GM18858 (cell line): ENCODE measurements at regions not wholly inside any gene's neighbourhood (a gene's known extent, or its start where the extent isn't known, plus 50 kb on each side); places are given as distances from the start of the nearest gene placed in this dataset.
"Not testable (repeated sequence)": the region's sequence is repeated elsewhere in the genome, so short reads cannot be mapped to it uniquely, and the experiment has no call there.

ENCODE experiments used
- ATAC-seq: cut with Tn5 transposase; IDR thresholded peaks from one replicate; pipeline ENCODE4 v1.9.1; 2021; ENCODE audit not compliant: unreplicated experiment

DNA sequence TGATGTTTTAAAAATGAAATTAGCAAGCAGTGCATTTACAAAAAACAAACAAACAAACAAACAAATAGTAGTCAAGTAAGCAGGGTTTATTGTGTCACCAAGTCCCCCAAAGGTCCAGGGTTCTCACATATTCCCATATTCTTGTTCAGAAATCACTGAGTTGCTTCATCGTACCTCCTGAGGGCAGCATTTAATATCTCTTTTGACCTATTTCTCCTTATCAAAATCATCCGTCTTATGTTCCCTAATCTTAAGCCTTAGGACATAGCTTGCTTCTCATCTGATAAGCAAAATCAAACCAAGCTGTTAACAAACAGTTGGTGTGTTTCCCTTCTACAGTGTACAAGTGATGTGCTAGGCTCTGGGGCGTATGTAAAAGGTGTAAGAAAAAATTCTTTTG is 109.5 kb upstream of the MAN2A1 start:
- ATAC-seq: no peak

- no peak for ATAC-seq
These were observed 114.2 kb upstream of the MAN2A1 start for GRCh38 chr5:109575506-109575905.

DNA sequence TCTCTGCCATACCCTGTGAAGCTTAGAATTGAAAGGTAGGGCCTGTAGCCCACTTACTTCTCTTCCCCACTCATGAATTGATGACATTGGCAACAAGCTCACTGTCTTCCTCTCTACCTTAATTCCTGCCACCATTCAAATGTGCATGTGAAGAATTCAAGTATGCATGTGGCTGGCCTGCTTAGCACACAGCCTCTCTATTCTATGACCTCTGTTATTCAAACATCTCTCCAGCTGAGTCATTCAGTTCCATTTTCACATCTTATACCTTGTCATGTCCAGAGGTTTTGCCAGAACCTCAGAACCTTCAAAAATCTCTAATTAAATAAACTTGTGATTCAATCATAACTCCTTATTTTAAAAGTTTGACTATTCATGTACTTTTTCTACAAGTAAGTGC is 114.7 kb upstream of the MAN2A1 start:
- ATAC-seq: no peak

- ATAC-seq: no peak
These were observed 116.0 kb upstream of the MAN2A1 start for GRCh38 chr5:109573766-109574165.

- ATAC-seq: no peak
These were observed 116.5 kb upstream of the MAN2A1 start for GRCh38 chr5:109573256-109573655.

DNA sequence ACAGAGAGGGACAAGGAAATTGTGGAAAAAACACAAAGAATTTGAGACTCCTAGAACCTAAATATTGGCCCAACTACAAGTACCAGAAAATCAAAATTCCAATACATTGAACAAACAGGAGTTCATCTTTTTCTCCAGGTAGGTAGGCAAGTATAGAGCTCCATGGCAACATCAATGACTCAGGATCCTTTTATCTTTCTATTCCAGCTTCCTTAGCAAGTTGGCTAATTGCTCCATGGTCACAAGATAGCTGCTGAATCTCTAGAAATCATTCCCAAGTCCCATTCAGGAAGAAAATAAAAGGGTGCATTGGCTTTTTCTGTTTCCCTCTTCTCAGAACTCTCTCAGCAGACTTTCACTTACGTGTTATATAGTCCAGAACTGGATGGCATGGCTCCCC is 117.9 kb upstream of the MAN2A1 start:
- ATAC-seq: no peak

DNA sequence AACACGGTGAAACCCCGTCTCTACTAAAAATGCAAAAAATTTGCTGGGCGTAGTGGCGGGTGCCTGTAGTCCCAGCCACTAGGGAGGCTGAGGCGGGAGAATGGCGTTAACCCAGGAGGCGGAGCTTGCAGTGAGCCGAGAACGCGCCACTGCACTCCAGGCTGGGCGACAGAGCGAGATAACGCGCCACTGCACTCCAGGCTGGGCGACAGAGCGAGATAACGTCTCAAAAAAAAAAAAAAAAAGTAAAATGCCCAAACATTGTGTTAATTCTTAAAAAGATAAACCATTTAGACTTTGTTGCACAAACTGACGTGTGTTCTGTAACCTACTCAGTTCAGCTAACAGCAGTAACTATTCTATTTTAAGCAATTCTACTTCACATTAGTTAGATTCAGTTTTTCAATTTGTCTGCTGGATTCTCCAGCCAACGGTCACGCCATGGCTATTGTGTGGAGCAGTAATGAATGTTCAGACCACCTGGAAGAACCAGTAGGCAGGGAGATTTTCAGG is 119.3 kb upstream of the MAN2A1 start:
- no peak for ATAC-seq

- no peak for ATAC-seq
These were observed 122.2 kb upstream of the MAN2A1 start for GRCh38 chr5:109567374-109568044.

GRCh38 chr5:109566361-109566760 is 123.4 kb upstream of the MAN2A1 start:
- ATAC-seq: no peak

DNA sequence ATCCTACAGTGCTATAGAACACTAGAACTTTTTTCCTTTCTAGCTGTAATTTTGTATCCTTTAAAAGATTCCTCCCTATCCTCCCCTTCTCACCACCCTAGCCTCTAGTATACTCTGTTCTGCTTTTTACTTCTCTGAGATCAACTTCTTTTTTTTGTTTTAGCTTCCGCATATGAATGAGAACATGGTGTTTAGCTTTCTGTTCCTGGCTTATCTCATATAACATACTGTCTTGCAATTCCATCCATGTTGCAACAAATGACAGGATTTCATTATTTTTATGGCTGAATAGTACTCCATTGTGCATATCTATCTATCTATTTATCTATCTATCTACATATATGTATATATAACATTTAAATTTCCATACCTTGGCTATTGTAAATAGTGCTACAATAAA is 126.0 kb upstream of the MAN2A1 start:
- no peak for ATAC-seq

DNA sequence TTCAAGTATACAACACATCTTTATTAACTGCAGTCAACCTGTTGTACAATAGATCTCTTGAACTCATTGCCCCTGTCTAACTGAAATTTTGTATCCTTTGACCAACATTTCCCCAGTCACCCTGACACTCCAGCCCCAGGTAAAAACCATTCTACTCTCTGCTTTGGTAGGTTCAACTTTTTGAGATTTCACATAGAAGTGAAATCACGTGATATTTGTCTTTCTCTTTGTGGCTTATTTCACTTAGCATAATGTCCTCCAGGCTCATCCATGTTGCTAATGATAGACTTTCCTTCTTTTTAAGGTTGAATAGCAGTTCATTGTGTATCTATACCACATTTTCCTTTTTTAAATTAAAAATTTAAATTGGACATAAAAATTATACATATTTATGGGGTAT is 126.5 kb upstream of the MAN2A1 start:
- no peak for ATAC-seq

GRCh38 chr5:109562441-109562840 is 127.3 kb upstream of the MAN2A1 start:
- ATAC-seq: no peak

- ATAC-seq: no peak
These were observed 128.3 kb upstream of the MAN2A1 start for GRCh38 chr5:109561447-109561846.

DNA sequence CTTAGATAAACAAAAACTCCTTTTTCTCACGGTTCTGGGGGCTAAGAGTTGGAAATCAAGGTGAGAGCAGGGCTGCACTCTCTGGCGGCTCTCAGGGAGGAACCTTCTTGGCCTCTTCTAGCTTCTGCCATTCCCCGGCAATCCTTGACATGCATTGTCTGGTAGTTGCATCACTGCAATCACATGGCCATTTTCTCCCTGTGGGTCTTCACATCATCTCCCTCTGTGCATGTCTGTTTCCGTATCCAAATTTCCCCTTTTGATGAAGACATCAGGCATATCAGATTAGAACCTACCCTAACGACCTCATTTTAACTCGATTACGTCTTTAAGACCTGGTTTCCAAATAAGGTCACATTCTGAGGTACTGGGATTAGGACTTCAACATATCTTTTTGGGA is 129.2 kb upstream of the MAN2A1 start:
- no peak for ATAC-seq

DNA sequence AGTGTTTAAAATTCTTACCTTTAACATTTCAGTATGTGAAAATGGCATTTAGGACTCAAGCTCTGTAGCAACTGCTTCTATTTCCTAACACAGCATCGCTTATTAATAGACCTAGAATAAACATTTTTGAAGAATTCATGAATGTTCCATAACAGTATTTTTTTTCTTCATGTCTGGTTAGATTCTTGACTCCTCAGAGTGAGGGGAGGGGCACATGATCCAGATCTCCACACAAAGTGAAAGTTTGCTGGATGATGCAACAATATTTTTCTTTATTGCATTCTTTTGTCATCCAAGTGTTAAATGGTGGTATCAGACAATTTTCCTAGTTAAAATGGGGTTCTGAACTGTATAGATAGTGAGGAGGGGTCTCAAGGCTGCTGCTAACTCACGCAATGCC is 130.8 kb upstream of the MAN2A1 start:
- no peak for ATAC-seq

GRCh38 chr5:109558364-109558763 is 131.4 kb upstream of the MAN2A1 start:
- ATAC-seq: no peak

DNA sequence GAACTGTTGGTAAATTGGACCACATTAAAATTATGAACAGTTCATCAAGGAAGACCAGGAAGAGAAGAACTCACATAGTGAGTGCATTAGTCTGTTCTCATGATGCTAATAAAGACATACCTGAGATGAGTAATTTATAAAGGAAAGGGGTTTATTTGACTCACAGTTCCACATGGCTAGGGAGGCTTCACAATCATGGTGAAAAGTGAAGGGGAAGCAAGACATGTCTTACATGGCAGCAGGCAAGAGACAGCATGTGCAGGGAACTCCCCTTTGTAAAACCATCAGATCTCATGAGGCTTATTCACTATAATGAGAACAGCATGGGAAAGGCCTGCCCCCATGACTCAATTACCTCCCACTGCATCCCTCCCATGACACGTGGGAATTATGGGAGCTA is 135.9 kb upstream of the MAN2A1 start:
- no peak for ATAC-seq

- ATAC-seq: not testable (repeated sequence)
These were observed 138.5 kb upstream of the MAN2A1 start for GRCh38 chr5:109551234-109551633.

DNA sequence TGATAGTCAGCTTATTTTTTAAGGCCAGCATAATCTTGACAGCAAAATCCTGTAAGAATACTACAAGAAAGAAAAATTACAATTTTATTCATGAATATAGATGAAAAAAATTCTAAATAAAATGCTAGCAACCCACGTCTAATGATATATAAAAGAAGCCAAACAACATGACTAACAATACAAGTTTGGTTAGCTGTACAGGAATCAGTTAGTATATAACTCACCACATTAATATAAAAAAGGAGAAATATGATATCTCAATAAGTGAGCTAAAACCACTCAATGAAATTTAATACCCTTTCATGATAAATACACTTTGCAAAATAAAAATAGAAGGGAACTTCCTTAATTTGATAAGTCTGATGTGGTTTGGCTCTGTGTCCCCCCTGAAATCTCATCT is 139.7 kb upstream of the MAN2A1 start:
- no peak for ATAC-seq

DNA sequence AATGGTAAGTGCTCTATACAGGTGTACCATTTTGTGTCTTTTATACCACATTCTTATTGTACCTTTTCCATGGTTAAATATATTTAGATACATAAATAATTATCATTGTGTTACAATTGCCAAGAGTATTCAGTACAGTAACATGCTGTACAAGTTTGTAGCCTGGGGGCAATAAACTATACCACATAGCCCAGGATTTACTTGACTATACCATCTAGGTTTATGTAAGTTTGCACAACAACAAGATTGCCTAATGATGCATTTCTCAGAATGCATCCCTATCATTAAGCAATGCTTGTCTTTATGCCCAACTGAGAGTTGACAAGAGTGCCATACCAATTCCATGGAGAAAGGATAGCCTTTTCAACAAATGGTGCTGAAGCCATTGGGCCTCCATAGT is 136.7 kb upstream of the PJA2 start:
- ATAC-seq: no peak

DNA sequence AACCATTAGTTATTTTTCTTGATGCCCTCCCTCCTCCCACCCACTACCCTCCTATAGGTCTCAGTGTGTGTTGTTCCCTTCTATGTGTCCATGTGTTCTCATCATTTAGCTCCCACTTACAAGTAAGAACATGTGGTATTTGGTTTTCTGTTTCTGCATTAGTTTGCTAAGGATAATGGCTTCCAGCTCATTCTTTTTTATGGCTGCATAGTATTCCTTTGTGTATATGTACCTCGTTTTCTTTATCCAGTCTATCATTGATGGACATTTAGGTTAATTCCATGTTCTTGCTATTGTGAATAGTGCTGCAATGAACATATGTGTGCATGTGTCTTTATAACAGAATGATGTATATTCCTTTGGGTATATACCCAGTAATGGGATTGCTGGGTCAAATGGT is 135.1 kb upstream of the PJA2 start:
- ATAC-seq: not testable (repeated sequence)

- ATAC-seq: not testable (repeated sequence)
These were observed 128.9 kb upstream of the PJA2 start for GRCh38 chr5:109538692-109539091.

DNA sequence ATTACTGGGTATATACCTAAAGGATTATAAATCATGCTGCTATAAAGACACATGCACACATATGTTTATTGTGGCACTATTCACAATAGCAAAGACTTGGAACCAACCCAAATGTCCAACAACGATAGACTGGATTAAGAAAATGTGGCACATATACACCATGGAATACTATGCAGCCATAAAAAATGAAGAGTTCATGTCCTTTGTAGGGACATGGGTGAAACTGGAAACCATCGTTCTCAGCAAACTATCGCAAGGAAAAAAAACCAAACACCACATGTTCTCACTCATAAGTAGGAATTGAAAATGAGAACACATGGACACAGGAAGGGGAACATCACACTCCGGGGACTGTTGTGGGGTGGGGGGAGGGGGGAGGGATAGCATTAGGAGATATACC is 125.3 kb upstream of the PJA2 start:
- ATAC-seq: not testable (repeated sequence)
